ENCODE measurements at regions not wholly inside any gene's neighbourhood (a gene's known extent, or its start where the extent isn't known, plus 50 kb on each side); places are given as distances from the start of the nearest gene placed in this dataset.
"Not testable (repeated sequence)": the region's sequence is repeated elsewhere in the genome, so short reads cannot be mapped to it uniquely, and the experiment has no call there.

GRCh38 chr6:98041921-98042320, 758.9 kb upstream of the MMS22L start:
- FAIRE-seq, result no peak

GRCh38 chr6:98044151-98044561, 761.1 kb upstream of the MMS22L start:
- no peak for FAIRE-seq

DNA sequence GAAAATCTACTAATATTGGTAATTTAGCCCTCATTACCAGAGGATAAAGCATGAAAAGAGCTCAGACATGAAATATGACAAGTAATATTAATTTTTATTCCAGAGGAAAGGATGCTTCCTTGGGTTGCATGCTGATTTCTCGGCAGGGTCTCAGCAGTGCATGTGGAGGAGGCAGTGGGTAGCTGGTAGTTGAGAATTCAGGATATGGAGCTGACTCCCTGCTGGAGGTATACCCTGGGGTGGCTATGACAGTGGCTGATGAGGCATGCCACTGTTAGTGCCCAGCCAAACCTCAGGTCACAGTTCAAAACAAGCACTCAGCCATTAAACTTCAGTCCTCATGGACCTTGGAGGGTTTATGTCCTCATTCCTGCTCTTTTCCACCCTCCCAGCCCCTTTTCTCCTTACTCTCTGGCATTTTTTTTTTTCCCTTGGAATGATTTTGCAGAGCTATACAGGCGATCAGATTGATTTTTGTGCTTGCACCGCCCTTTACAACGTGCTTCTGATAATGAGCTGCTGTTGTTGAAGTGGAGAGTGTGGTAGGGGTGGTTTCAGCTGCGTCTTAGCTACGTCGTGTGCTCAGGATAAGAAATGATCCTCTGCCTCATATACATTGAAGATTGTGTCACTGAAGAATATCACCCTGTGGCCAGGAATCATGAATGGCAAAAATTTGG, 761.9 kb upstream of the MMS22L start:
- FAIRE-seq, result no peak

- FAIRE-seq, result no peak
These were observed 764.1 kb upstream of the MMS22L start for GRCh38 chr6:98047164-98047563.

DNA sequence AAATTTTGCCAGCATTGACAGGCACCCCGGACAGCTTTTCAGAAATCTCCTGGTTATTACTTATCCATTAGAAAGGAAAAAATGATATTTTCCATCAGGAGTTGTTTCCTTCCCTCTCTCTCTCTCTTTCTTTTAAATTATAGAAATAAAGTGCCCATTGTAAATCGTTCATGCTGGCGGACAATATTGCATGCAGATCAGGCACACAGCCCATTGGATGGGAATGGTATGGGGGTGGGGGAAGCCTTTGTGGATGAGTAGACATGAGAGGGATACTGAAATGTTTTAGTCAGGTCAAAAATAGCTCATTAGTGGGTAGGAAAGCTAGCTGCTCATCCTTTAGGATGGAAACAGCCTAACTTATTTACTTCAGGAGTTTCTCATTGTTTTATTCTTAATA, 764.9 kb upstream of the MMS22L start:
- no peak for FAIRE-seq

- FAIRE-seq, result no peak
These were observed 771.4 kb upstream of the MMS22L start for GRCh38 chr6:98054453-98054852.

GRCh38 chr6:98056955-98057354, 773.9 kb upstream of the MMS22L start:
- FAIRE-seq, result no peak

GRCh38 chr6:98067375-98067774, 767.0 kb upstream of the POU3F2 start:
- FAIRE-seq, result no peak

DNA sequence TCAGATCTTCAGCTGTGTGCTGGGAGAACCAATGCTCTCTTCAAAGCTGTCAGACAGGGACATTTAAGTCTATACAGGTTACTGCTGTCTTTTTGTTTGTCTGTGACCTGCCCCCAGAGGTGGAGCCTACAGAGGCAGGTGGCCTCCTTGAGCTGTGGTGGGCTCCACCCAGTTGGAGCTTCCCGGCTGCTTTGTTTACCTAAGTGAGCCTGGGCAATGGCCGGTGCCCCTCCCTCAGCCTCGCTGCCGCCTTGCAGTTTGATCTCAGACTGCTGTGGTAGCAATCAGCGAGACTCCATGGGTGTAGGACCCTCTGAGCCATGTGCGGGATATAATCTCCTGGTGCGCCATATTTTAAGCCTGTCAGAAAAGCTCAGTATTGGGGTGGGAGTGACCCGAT, 745.8 kb upstream of the POU3F2 start:
- not testable (repeated sequence) for FAIRE-seq

DNA sequence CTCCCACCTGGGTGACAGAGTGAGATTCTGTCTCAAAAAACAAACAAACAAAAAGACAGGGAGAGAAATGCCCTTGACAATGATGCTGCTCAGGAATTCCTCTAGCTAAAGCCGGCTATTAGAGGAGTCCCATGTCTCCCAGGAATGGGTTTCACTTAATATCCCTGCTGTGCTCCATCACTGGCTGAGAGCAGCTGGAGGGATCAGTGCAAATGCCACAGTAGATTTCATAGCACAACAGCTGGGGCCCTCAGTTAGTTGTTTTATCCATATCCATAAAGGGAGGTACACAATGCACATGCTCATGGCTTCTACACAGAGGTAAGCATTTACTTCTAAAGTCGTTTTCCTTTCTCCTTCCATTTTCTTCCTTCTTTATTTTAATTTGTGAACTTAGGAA, 742.0 kb upstream of the POU3F2 start:
- no peak for FAIRE-seq

GRCh38 chr6:98094696-98095095, 739.7 kb upstream of the POU3F2 start:
- FAIRE-seq, result no peak

DNA sequence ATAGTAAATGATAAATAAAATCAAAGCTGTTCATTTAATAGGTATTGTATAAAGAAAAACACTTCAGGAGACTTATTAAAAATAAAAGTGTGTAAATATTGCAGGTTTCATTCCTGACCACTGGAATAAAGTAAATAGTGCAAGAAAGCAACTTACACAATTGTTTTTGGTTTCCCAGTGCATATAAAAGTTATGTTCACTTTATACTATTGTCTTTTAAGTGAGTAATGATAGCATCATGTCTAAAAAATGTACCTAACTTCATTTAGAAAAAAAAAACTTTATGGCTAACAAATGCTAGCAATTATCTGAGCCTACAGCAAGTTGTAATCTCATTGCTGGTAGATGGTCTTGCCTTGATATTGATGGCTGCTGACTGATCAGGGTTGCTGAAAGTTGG, 726.6 kb upstream of the POU3F2 start:
- FAIRE-seq, result no peak

- FAIRE-seq, result no peak
These were observed 717.9 kb upstream of the POU3F2 start for GRCh38 chr6:98116455-98116854.

DNA sequence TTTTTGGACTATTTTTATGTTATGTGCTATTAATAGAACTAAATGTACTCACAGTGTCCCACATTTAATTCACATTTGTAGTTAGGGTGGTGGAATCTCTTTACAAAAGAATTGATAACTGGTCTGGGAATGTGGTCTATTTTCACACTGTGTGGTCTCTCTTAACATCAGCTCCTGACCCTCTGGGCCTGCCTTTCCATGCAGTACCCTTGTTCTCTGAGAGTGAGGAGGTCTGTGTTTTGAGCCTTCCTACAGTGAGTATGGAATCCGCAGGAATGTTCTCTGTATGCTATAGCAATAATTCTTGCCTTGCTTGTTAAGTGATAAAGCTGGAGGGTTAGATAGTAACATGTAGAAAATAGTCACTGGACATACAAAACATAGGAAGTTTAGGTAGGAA, 717.3 kb upstream of the POU3F2 start:
- no peak for FAIRE-seq

DNA sequence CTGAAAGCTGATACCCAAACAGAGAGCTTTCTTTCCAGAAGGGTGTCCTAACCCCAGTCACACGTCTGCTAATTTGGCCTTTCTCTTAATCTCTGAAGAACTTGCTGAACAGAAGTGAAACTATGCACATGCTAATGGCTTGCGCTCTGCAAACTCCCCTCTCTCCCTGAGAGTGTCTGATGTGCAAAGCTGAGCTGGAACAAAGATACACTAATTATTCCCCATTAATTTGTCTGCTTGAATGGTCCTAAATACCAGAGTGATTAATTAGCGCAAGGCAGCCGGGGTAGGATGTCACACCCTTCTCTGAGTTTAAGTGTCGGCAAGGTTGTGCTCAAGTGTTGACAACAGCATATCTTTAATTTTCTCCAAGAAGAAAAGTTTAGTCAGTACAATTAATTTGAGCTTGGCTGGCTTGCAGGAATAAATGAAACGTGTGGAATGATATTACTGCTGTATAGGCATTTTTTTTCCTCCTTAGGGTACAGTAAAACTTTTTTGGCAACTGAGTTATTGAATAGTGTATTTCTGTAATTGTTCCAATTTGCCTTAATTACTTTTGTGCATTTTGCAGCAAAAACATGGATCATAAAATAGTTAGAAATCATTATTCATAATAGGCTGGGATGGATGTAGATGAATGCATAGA, 715.9 kb upstream of the POU3F2 start:
- no peak for FAIRE-seq

- no peak for FAIRE-seq
These were observed 710.2 kb upstream of the POU3F2 start for GRCh38 chr6:98124171-98124570.

DNA sequence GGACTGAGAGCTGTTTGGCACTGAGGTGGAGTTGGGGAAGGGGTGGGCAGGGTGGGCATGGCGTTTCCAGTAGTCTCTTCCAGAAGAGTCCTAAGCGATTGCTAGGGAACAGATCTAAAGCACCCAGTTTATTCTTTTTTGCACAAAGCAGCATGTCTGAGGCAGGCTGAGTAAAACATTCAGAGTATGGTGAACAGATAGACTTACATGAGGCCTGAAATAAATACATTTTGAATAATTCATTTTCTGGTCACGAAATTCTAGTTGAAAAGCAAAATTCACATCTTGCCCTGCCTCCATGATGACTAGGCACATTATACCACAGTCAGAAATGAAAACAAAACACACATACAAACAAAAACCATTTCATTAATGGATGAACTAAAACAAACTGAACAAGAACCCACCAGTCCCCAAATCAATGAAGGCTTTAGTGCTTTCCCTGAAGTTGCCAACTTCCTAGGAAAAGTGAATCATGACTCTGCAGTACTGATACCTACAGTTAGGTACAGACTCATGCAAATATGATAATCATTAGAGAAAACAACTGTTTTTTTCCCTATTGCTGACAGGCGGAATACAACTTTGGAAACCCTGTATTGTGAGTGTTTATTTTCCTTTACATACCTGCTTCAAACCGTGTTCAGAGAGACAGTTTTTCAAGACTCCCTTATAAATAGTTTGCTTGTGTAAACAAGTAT, 702.9 kb upstream of the POU3F2 start:
- no peak for FAIRE-seq

- no peak for FAIRE-seq
These were observed 698.0 kb upstream of the POU3F2 start for GRCh38 chr6:98136333-98136732.

GRCh38 chr6:98137391-98137790, 697.0 kb upstream of the POU3F2 start:
- no peak for FAIRE-seq

DNA sequence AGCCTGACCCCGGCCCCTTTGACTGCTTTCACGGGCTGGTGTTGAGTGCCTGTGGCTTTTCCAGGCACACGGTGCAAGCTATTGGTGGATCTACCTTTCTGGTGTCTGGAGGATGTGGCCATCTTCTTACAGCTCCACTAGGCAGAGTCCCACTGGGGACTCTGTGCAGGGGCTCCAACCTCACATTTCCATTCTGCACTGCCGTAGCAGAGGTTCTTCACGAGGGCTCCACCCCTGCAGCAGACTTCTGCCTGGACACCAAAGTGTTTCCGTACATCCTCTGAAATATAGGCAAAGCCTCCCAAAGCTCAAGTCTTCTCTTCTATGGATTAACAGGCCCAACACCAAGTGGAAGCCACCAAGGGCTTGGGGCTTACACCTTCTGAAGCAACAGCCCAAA, 691.5 kb upstream of the POU3F2 start:
- FAIRE-seq, result no peak

- FAIRE-seq, result no peak
These were observed 687.7 kb upstream of the POU3F2 start for GRCh38 chr6:98146656-98147055.

GRCh38 chr6:98156580-98156979, 677.8 kb upstream of the POU3F2 start:
- FAIRE-seq, result no peak

- no peak for FAIRE-seq
These were observed 654.8 kb upstream of the POU3F2 start for GRCh38 chr6:98179606-98180005.

DNA sequence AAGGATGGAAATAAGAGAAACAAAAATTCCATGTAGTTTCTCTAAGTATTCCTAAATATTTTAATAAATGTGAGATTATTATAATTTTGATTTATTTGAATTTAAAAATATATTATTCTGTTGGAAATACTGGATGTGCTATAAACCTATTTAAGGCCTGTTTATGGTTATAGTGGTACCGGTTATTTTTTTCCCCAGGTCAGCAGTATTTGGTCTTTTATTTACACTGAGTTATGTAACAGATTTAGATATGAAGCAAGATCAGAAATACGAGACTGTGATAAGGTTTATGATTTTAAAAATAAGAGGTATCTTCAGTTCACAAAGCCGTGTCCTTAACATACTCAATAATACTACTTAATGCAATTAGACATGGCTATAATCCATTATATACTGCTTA, 634.3 kb upstream of the POU3F2 start:
- no peak for FAIRE-seq

Data from islet of Langerhans (tissue), 1 donor.